HG03432 (cell line): ENCODE measurements at regions not wholly inside any gene's neighbourhood (a gene's known extent, or its start where the extent isn't known, plus 50 kb on each side); places are given as distances from the start of the nearest gene placed in this dataset.
A peak's percentile ranks its signal among the peaks of the same experiment; 100 is the strongest.
"Not testable (repeated sequence)": the region's sequence is repeated elsewhere in the genome, so short reads cannot be mapped to it uniquely, and the experiment has no call there.

Experiments used
- ATAC-seq: cut with Tn5 transposase; IDR thresholded peaks from one replicate; pipeline ENCODE4 v1.9.1; 2021; ENCODE audit warnings: mild to moderate bottlenecking, moderate library complexity; ENCODE audit not compliant: unreplicated experiment

GRCh38 chr1:104636581-104636980, 886.9 kb downstream of the AMY1C start:
- ATAC-seq = peak; percentile 81

GRCh38 chr1:104646233-104646632, 896.5 kb downstream of the AMY1C start:
- no peak for ATAC-seq

DNA sequence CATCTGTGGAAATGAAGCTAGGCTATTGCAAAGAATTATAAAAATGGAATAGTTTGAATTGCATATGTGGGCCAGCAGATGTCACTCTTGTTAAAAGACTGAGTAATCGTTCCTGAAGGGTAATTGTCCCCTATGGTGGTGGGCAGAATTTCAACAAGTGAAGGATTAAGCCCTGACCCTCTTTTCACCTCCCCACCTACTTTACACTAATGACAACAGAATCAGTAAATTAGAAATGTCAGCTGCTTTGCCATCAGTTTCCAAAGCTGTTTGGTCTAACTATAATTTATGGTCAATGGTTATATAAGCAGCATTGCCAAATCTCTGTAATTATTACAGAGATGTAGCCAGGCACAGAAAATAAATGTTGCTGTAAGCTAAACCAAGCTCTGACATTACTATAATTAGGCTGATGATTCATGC, 898.6 kb downstream of the AMY1C start:
- ATAC-seq = peak; percentile 86

GRCh38 chr1:104664374-104664773, 914.7 kb downstream of the AMY1C start:
- not testable (repeated sequence) for ATAC-seq

DNA sequence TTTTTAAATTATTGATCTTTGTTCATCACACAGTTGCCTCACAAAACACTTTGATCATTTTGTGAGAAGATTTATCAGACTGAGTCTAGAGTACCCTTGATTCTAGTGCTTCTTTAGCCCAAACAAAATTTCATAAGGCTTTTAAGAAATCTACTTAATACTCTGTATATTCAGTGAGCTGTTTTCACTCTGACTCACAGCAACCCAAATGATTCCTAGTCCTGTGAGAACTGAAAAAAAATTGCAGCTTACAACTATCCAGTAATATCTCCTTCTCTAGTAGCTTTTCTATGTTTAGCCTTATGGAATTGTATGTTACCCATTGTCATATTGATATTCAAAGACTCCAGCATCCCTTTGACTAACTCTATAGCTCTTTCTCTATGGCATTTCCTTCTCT, 915.6 kb downstream of the AMY1C start:
- ATAC-seq = peak; percentile 63

DNA sequence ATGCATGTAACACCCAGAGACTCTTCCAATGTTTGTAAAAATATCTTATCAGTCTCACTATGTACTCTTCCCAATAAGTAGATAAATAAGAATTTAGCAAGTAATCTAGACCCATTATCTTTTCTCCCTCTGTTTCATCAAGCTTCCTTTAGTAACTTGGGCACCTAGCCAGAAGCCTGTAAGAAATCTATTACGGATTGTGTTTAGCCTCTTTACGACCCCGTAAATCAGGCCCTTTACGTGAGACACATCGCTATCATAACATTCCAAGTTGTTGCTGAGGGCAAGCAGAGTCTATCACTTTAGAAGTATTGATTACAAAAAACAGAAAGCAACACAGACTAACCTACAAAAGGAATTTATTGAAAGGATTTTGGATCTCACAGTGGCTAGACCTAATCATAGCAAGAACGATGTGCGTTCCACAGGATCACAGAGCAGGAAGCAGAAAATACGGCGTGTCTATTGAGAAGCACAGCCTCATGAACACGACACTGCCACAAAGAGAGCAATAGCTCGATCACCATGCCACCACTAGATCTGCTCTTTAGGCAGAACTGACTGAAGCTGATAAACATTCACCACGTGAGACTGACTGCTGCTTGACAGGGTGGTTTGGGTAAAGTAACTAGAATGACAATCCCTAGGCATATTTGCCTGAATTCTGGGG, 922.1 kb downstream of the AMY1C start:
- no peak for ATAC-seq

GRCh38 chr1:104699433-104699832, 949.7 kb downstream of the AMY1C start:
- ATAC-seq = peak; percentile 70

DNA sequence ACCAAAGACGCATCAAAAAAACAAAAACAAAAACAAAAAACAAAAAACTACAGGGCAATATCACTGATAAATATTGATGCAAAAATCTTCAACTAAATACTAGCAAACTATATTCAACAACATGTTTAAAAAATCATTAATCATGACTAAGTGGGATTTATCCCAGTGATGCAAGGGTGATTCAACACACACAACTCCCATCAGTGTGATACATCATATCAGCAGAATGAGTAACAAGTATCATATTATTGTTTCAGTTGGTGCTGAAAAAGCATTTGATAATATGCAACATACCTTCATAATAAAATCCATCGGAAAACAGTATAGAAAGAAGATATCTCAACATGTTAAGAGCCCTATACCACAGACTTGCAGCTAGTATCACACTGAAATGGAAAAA, 953.0 kb downstream of the AMY1C start:
- no peak for ATAC-seq

DNA sequence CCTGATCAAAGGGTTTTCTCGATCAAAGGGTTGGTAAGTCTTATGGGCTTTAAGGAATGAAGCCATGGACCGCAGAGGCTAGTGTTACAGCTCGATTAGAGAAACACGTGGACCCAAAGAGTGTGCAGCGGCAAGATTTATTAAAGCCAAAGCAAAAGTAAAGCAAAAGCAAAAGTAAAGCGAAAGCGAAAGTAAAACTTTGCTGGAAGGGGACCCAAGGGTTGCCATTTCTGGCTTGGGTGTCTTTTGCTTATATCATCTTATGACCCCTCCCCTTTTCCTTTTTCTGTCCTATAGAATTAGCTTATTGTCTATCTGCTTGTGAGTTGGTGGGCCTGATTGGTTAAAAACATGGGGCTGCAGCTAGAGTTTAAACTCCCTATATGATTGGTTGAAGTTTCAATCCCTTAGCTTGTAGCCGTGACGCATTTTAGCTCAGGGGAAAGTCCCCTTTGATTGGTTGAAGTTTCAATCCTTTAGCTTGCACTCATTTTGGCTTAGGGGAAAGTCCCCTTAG, 957.0 kb downstream of the AMY1C start:
- ATAC-seq = peak; percentile 64

- no peak for ATAC-seq
Observed at GRCh38 chr1:104718752-104719151, 969.1 kb downstream of the AMY1C start.

DNA sequence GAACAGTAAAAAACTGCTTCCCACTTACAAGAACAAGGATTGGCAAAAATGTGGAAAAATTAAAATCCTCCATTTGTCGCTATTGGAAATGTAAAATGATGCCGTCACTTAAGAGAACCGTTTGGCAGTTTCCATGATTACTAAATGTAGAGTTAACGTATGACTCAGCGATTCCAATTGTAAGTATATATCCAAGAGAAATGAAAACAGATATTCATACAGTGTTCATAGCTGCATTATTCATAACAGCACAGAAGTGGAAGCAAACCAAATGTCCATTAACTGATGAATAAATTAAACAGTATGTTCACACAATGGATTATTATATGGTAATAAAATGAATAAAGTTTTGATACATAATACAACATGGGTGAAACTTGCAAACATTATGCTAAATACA, 971.0 kb downstream of the AMY1C start:
- ATAC-seq = no peak

DNA sequence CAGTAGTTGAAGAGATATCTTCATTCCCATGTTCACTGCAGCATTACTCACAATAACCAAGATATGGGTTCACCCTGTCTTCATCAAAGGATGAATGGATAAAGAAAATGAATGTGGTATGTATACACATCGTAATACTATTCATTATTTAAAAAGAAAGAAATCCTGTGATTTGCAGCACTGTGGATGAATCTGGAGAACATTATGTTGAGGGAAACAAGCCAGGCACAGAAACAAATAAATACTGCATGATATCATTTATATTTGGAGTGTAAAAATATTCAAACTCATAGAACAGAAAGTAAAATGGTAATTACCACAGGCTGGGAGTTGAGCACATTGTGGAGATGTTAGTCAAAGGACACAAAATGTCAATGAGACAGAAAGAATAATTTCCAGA, 977.2 kb downstream of the AMY1C start:
- no peak for ATAC-seq

DNA sequence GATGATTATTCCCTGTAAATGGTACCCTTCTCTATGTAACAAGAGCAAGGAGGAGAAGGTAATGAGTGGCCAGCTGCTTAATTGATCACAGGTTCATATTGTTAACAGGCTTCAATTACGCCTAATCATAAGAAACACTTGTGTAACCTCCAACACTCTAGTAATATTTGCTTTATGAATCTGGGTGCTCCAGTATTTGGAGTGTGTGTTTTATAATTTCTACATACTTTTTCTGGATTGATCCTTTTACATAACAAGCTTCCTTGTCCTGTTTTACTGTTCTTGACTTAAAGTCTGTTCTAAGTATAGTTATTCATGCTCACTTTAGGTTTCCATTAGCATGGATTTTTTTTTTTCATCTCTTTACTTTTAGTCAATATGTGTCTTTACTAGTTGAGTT, 984.2 kb downstream of the AMY1C start:
- ATAC-seq = no peak

GRCh38 chr1:104745875-104746274, 996.2 kb downstream of the AMY1C start:
- ATAC-seq = peak; percentile 36

- ATAC-seq = peak; percentile 78
Observed at GRCh38 chr1:104746994-104747393, 997.3 kb downstream of the AMY1C start.

DNA sequence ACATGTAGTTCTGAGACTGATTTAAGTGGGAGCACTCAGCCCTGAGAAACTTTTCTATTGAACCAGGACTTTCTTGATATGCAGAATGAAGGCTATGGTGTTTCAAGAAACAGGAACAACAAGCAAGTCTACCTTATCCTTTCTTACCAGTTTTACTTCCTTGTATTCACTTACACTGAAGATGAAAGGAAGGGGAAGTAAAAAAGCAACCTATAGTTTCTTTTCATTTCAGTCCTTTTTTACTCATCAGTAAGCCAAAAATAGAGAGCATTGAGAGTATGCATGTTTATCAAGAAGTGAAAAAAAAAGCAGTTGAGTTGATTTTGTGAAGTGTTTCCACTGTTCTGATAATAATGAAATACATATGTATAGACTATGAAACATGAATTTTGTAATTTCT, 1010.3 kb downstream of the AMY1C start:
- ATAC-seq = peak; percentile 94

- ATAC-seq = no peak
Observed at GRCh38 chr1:104761961-104762570, 1012.4 kb downstream of the AMY1C start.

GRCh38 chr1:104765085-104765484, 1015.4 kb downstream of the AMY1C start:
- peak; percentile 82 for ATAC-seq

- peak; percentile 68 for ATAC-seq
Observed at GRCh38 chr1:104768466-104768865, 1018.8 kb downstream of the AMY1C start.

DNA sequence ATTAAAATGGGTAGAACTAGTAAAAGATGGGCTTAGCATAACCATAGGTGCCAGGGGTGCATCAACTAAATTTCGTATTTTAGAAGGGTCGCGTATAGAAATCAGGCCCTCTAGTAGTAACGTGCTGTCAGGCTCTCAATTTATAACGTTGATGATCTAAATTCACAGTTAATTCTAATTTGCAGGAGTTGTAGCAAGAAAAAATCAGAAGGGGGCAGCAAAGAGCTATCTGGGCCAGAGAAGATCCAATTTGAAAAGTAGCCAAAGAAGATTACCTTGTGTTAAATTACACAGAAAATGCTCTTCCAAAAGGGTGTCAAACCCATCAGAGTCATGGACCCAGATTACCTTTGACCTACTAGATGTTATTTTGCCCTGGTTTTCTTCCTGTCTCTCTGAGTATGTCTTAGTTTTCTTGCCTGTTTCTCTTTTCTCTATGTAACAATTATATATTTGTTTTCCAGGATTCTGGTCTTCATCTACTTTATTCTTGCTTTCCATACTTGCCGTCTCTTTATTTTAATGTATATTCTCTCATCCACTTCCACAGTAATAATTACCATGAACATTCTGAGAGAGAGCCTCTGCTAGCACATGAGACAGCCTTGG, 1030.9 kb downstream of the AMY1C start:
- peak; percentile 77 for ATAC-seq

- ATAC-seq = no peak
Observed at GRCh38 chr1:104785575-104786187, 1036.0 kb downstream of the AMY1C start.
